ENCODE measurements at regions not wholly inside any gene's neighbourhood (a gene's known extent, or its start where the extent isn't known, plus 50 kb on each side); places are given as distances from the start of the nearest gene placed in this dataset.

DNA sequence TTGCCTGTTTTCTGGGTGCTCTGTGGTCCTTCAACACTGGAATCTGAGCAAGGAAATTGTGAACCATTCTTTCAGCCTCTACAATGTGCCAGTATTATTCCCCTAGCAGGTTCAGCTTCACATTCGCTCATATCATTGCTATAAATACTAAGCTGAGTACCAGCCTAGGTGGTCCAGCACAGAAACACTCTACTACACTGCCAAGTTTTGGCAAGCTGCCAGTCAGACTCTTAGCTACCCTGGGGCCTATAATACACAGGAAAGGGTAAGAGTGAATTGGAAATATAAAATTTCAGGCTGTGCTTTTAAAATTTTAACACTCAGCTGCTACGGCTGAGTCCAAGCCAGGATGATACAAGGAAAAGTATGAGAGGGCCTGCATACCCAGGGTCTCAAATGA lies 49.9 kb upstream of the PPP1R3A start:
- TF ChIP-seq, protein P1, sequence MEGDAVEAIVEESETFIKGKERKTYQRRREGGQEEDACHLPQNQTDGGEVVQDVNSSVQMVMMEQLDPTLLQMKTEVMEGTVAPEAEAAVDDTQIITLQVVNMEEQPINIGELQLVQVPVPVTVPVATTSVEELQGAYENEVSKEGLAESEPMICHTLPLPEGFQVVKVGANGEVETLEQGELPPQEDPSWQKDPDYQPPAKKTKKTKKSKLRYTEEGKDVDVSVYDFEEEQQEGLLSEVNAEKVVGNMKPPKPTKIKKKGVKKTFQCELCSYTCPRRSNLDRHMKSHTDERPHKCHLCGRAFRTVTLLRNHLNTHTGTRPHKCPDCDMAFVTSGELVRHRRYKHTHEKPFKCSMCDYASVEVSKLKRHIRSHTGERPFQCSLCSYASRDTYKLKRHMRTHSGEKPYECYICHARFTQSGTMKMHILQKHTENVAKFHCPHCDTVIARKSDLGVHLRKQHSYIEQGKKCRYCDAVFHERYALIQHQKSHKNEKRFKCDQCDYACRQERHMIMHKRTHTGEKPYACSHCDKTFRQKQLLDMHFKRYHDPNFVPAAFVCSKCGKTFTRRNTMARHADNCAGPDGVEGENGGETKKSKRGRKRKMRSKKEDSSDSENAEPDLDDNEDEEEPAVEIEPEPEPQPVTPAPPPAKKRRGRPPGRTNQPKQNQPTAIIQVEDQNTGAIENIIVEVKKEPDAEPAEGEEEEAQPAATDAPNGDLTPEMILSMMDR (IDR thresholded peaks at IDR 0.05; ENCODE audit: insufficient read depth, low read depth, low read length, missing control alignments): no peak
- no peak for DNase-seq (ENCODE audit: low read depth)
- H3K4me3 ChIP-seq (ENCODE audit: low read depth, low read length): no peak overlapping the region

All from GM12865 (cell line).